Activated effector memory CD4-positive, alpha-beta T cell treated with anti-CD3 and anti-CD28 coated beads, Interleukin-2, amount 50 U/mL, for 16 hours (primary cell): ENCODE measurements at regions not wholly inside any gene's neighbourhood (a gene's known extent, or its start where the extent isn't known, plus 50 kb on each side); places are given as distances from the start of the nearest gene placed in this dataset.

Experiments used
- DNase-seq: peaks from one replicate; pipeline ENCODE4 v3.0.0-alpha.2; 2020

DNA sequence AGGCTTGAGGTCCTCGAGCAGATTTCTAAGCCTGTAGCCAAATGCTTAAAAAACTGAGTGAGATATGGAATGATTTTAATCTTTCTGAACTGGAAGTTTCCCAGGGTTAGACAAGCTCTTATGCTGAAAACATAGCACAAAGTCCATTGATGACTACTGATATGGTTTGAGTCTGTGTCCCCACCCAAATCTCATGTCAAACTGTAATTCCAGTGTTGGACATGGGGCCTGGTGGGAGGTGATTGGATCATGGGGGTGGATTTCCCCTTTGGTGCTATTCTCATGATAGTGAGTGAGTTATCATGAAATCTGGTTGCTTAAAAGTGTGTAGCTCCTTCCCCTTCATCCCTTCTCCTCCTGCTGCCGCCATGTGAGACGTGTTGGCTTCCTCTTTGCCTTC lies 454.9 kb downstream of the SPRY1 start:
- no peak for DNase-seq

DNA sequence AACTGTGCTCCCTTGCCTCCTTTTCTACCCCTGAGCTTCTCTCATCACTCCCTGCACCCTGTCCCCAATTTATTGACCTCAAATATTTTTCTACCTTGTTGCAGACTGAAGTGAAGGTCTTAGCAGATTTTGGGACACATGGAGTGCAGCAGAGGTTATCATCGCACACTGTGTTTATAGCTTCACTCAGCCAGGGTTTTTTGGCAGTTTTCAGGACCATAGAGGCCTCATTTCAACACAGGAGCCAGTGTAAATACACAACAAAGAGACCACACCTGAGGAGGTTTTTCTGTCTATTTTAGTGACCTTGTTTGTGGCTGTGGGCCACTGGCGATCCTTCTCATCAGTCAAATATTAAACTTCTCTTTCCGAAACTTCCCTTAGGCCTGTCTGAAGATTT lies 457.1 kb downstream of the SPRY1 start:
- DNase-seq = no peak

DNA sequence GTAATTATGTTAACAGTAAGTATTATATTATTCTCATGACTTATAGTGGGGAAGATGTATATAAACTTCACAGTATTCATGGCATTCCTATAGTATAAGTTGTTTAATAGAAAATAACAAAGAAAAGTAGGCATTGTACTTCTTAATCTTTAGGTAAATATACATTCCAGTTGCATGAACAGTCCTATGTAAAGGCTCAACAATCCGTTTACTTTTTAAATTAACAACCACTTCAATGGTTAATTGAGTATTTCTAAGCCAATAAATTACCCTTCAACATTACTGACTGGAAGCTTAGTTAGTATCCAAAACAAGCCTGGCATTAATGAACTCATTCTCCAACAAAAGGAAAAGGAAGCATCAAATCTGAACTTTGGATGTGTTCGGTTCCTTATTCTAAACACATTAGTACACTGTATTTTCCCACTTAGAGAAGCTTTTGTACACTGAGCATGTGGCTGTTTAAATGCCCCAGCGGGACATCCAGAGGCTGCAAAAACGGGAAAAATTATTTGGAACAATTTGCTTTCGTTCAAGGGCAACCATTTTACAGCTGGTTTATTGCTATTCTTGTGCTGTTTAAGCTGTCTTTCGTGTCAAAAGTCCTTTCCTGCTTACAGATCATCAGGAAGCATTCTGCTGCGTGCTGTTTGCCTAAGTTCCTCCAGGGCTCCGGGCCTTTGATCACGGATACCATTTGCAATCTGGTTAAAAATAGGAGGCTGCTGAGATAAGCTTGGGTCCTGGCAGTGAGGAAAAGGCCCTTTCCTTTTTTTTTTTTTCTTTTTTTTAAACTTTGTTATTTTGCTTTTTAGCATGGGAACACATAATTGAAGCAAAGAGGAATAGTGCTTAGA lies 460.3 kb downstream of the SPRY1 start:
- DNase-seq = no peak

DNA sequence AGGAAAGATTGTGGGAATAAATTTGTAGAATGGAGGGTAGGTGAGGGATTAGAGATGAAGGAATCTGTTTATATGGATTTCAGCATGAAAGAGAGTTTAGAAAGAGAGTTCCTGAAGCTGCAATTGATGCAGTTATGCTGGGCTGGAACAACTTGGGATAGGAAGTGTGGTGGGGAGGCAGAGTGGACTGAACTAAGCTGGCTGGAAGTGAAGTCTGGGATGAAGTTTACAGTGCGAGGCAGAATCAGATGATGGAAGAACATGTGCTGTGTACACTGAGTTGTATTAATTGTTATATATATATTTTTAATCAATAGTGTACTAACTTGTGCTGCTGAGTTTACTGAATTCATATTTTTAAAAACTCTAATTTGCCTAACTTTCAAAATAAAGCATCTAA lies 461.9 kb downstream of the SPRY1 start:
- DNase-seq = no peak

DNA sequence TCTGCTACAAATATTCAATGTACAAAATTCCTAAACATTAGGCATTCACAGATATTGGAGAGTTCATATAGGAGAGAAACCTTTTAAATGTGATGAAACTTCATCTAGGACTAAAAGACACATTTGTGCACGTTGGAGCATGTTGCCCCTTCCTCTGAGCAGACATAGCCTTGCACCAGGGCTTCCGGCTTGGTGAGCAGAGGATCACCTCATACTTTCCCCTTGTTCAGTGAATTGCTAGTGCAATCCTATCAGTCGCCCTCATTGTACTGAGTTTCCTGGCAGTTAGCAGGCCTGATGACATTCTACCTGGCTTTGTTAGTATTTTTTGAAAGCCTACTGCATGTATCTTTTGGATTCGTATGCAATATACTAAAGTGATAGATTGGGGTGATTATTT lies 466.2 kb downstream of the SPRY1 start:
- DNase-seq = no peak

DNA sequence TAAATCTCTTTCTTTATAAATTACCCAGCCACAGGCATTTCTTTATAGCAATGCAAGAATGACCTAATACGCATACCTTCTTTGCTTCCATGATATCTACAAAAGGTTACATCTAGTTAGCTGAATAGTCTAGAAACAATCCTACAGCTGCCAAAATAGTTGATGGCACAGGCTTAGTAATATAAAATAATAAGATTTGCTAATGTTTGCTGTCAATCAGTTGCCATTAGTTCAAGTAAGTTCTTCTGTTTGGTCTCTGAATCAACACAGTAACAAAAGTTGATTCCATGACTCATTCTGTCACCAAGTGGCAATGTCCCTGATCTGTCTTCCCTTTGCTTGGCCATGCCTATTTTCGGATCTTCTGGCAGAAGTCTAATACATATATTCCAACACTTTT lies 470.2 kb downstream of the SPRY1 start:
- DNase-seq = no peak

DNA sequence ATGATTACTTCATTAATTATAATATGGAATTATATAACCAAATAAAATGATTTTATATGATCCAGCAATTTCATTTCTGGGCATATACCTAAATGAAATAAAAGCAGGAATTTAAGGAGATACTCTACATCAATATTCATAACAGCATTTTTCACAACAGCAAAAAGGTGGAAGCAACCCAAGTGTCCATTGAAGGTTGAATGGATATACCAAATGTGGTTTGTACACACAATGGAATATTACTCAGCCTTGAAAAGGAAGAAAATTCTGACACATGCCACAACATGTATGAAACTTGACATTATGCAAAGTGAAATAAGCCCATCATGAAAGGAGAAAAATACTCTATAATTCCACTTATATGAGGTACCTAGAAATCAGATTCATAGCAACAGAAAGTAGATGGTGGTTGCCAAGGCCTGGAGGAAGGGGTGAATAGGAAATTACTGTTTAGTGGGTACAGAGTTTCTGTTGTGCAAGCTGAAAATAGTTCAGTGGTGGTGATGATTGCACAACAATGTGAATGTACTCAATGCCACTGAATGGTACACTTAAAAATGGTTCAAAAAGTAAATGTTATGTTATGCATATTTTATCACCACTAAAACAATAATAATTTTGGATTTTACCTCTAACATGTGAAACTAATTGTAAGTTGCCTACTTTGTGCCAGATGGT lies 471.5 kb downstream of the SPRY1 start:
- DNase-seq = no peak

DNA sequence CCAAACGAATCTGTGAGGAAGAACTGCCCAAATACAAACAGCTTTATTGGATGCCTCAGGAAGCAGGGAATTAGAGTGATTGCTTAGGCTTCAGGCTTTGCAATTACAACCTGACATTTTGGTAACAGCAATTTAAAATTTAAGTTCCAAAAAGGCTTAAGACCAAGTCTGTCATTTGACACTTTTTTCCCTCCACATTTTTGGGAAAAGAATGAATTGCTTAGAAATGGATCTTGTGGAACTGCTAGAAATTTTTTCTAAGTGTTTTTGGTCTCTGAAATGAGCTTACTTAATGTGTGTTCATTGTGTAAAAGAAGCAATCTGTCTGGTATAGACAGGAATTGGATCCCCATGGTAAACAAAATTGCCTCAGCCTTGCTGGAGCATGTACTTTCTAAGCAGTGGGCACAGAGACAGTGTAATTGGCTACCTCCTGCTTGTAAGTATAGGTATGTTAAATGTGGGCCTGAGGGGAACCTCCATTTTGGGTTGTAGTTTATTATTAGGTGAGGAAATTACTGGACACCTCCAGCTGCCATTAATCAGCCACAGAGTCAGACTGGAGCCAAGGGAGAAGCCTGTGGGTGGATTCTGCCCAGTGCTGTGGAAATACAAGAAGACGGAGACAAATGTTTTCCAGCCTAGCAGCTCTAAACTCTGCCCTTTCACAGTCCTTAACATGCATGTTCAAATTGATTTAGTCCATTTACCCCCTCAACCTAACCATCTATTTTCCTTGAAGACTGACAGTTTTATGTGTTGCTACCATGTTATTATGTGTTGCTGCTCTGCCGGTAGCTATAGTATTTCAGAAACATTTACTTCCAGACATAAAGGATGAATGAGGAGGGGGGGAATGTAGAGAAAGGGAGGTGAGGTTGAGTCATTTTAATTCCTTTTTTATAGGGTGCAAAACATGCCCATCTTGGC lies 473.0 kb downstream of the SPRY1 start:
- no peak for DNase-seq

DNA sequence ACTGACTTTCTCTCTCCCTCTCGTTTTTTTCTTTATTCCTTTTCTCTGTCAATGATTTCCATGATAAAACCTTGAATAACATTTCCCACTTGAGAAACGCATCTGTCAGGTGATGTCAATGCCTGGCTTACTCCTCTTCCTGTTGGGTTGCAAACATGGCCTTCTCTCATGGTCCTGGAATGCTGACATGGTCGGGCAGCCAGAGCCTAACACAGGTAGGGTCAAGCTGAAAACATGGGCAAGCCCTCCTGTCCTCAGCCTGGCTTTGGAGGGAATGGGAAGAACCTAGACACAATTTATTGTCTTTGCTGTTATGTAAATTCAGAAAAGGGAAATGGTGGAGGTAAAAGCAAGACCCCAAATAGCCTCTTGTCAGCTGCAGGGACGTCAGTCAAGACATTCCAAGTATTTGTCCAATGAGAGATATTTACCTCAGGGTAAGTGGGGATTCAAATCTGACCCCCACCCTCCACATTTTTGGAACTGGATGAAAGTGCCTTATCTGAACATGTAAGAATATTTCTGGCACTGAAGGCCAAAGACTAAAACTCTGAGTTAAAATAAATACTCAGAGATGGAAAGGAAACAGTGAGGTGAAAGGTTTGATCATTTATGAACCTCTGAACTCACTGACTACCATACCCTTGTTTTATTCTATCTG lies 473.8 kb downstream of the SPRY1 start:
- no peak for DNase-seq

DNA sequence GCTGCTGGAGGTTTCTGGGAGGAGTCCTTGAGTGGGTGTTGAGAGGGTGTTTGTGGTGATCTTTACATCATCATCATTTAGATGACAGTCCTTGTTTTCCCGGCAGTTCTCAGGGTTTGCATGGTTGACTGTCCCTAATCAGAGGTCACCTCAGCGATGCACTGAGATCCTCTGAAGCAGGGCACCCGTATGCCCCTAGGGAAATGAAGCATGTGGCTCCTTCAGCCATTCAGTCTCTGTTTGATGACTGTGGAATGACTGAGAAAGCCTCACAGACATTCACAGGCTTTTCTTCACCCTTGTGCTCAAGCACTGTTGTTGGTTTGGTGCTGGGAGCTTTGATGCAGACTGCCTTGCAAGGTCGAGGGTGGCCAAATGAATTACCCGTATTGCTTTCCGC lies 474.7 kb downstream of the SPRY1 start:
- DNase-seq = no peak

DNA sequence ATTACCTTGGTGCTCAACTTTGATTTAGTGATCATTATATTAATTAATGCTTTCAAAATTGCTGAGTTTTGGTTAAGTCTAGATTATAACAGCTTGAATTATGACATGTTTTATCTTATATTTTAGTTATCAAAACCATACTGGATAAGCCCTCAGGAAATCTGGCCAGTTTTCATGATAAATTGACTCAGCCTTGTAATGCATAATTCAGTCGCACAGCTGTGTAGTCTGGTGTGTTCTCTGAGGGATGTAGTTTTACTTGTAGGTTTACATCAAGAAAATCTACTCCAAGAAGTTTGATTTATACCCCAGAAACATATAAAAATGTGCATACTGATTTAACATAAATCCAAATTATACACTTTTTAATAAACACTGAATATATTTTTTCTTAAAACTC lies 477.5 kb downstream of the SPRY1 start:
- no peak for DNase-seq

DNA sequence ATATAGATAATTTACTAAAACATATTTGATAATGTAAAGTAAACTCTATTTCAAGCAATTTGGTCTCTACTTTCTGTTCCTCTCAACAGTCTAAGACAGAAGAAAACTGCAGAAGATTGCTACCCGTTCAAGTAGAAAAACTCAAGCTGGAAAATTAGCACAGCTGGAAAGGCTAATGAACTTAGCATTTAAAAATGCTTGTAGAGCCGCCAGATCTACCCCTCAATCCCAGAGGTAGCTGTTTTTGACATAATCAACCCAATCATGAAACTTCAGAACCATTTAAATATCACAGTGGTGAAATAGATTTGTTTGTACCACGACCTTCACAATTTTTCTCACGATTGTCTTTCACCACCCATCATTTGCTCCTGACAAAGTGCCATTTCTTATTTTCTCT lies 479.5 kb downstream of the SPRY1 start:
- no peak for DNase-seq

DNA sequence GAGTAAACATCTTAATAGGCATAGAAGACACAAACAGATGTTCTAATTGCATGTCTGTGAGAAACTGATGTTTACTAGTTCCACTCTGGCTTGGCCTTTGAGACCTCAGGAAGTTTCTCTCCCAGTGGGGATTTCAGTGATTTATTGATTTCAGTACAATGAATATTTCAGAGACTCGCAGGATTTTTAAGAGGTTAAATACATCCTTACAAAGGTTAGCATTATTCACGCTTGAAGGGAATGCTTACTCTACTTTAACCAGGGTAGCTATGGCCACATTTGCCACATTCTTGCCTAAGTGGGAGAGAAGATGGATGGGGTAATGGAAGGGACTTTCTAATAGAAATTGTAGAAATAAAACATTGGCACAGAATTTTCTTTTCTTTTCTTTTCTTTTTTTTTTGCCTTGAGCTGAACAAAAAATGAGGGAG lies 480.1 kb downstream of the SPRY1 start:
- DNase-seq = no peak

DNA sequence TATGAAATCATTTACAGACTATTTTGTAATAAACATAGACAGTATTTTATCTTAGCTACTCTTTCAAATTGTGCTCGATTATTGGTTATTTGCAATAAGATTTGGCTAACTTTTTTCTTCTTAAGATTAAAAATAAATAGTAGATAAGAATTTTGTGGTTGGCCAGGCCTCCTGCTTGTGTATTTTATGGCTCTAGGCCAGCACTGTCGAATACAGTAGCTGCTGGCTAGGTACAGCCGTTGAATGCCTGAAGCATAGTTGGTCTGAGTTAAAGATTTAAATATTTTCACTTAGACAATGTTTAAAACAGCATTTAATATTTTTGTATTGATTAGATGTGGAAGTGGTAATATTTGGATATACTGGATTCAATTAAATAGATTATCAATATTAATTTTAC lies 481.0 kb downstream of the SPRY1 start:
- no peak for DNase-seq

DNA sequence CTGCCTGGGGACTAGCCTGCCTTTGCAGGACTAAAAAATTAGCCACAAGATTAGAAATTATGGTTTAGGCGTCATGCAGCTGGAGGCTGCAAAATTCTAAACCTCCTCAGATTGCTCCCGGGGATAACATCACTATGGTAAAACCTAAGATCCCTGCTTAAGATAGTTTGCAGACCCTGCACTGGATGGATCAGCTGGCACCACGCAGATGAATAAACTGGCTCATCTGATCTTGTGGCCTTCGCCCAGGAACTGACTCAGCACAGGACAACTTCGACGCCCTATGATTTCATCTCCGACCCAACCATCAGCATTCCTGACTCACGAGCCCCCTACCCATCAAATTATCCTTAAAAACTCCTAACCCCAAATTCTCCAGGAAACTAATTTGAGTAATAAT lies 482.4 kb downstream of the SPRY1 start:
- DNase-seq = no peak

DNA sequence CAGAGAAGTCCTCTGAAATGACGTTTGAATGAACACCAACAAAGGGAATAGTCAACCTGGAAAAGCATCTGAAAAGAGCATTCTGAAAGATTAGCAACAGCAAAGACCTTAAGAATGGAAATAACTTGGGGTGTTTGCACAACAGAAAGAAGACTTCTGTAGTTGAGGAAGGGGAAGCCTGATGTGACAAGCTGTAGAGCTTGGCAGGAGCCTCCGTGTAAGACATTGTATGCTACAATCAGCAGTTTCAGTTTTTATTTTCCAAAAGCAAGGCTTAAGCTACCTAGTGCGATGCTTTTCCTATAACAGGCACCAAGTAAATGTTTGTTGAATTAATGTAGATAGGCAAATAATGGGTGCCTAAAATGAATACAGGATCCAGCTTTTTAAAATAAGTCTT lies 484.0 kb downstream of the SPRY1 start:
- DNase-seq = no peak

DNA sequence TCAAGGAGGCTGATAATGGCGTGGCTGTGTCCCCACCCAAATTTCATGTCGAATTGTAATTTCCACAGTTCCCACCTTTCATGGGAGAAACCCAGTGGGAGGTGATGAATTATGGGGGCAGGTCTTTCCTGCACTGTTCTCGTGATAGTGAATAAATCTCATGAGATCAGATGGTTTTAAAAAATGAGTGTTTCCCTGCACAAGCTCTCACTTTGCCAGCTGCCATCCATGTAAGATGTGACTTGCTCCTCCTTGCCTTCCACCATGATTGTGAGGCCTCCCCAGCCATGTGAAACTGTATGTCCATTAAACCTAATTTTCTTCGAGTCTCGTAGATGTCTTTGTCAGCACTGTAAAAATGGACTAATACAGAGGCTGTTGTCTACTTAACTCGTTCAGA lies 488.3 kb downstream of the SPRY1 start:
- DNase-seq = no peak

DNA sequence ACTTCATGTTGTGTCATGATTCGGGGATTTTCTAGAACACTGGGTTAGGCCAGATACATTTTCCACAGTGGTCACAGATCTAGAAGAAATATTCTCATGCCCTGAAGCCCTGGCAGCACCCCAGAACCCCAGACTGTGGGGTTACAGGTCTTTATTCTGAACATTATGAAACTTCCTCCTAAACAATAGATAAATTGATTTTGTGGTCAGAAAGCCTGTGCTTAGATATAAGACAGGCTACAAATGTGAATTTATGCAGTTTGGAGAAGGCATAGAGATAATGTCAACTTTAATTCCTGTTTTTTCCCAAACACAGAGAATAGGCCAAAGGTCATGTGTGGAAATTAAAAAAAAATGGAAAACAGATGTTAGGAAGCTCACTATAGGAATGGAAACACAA lies 492.9 kb downstream of the SPRY1 start:
- DNase-seq = no peak

DNA sequence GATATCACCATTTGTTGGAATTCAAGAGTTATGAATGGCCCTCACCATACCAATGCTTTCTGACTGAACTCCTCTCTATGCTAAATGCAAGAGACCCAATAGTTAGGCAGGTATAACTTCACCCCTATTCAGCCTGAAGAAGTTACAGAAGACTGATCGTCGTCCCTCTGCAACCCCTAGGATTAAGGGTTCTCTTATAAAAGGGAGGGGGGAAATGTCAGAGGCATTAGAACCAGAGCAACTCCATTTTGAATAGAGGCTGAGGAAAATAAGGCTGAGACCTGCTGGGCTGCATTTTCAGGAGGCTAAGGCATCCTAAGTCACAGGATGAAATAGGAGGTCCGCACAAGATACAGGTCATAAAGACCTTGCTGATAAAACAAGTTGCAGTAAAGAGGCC lies 494.3 kb downstream of the SPRY1 start:
- DNase-seq = no peak

DNA sequence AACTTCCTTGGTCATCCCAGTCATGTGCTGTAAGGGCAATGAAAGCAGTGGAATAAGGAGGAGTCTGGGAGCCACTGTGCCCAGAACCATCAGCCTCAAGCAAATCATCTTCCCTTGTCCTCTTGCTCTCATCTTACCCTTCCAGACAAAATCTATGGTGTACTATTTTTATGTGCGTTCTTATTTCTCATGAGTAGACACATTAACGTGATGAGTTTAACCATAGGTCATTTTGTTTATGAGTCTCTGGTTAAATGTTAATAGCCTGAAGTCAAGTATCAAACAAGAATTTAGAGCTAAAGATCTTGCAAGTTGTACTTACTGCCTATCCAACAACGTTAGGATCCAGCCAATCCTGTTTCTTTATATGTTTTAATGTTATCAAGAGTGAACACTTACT lies 495.3 kb downstream of the SPRY1 start:
- DNase-seq = no peak

DNA sequence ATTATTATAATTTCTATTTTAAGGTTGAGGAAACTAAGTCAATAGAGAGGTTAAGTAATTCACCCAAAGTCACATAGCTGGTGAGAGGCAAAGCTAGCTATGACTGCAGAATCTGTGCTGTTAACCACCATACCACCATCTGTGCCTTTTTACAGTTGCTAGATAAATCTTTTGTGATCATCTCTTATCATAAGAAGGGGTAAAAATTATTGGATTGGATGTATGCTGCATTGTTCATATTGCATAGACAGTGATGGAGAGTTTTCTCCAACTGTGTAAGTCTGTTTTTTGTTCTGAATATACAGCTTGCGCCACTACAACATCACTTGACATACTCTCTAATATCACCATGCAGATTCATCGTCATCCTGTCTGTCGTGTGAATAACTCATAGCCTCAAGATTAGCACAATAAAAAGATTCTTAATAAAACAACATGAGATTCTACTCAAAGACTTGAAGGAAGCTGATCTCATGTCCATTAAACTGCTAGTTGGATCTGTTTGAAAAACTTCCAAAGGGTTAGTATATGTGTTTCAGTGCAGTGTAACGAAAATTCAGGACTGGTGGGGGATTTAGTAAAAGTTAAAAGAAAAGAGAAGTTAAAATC lies 495.9 kb downstream of the SPRY1 start:
- DNase-seq = no peak
